OCI-LY3 (cell line): ENCODE measurements at regions not wholly inside any gene's neighbourhood (a gene's known extent, or its start where the extent isn't known, plus 50 kb on each side); places are given as distances from the start of the nearest gene placed in this dataset.

Experiments used
- H2AFZ ChIP-seq: fragments of 200-600, 300-600 bp; shearing (Covaris generic); 2 replicates; pipeline ENCODE4 v1.6.0; 2014; ENCODE audit warnings: antibody characterized with exemption, low read depth, low read length
- H3K27ac ChIP-seq: fragments of 200-600, 300-600 bp; sonication (generic); 2 replicates; pipeline ENCODE4 v1.5.1; 2014; ENCODE audit warnings: mild to moderate bottlenecking, low read length, moderate library complexity, mixed read lengths
- H3K27me3 ChIP-seq: fragments of 200-600, 300-600 bp; sonication (generic); 2 replicates; pipeline ENCODE4 v1.6.1; 2014; ENCODE audit warnings: low read depth, low read length, mixed read lengths
- H3K36me3 ChIP-seq: fragments of 200-600, 300-600 bp; sonication (generic); replicated peaks from 2 replicates; pipeline ENCODE3; 2014; ENCODE audit warnings: low read depth, low read length, mixed read lengths
- H3K4me1 ChIP-seq: fragments of 300-600, 200-600 bp; sonication (generic); 2 replicates; pipeline ENCODE4 v1.6.1; 2014; ENCODE audit warnings: low read length, mixed read lengths
- H3K4me2 ChIP-seq: fragments of 200-600, 300-600 bp; sonication (generic); 2 replicates; pipeline ENCODE4 v1.6.1; 2014; ENCODE audit warnings: low read length, mixed read lengths
- H3K4me3 ChIP-seq: fragments of 300-600, 200-600 bp; sonication (generic); 2 replicates; pipeline ENCODE4 v1.5.1; 2014; ENCODE audit warnings: antibody characterized with exemption, mild to moderate bottlenecking, low read length, moderate library complexity
- H3K79me2 ChIP-seq: fragments of 300-600, 200-600 bp; shearing (Covaris generic); 2 replicates; pipeline ENCODE4 v1.6.1; 2014; ENCODE audit warnings: mild to moderate bottlenecking, low read length, mixed read lengths
- H3K9ac ChIP-seq: fragments of 300-600, 200-600 bp; shearing (Covaris generic); 2 replicates; pipeline ENCODE4 v1.6.0; 2014; ENCODE audit warnings: mild to moderate bottlenecking, low read length, moderate library complexity
- H3K9me3 ChIP-seq: fragments of 200-600, 300-600 bp; shearing (Covaris generic); 2 replicates; pipeline ENCODE4 v1.6.1; 2014; ENCODE audit warnings: low read length, mixed read lengths; ENCODE audit not compliant: insufficient read depth
- H4K20me1 ChIP-seq: fragments of 200-600, 300-600 bp; sonication (generic); 2 replicates; pipeline ENCODE4 v1.6.1; 2016; ENCODE audit warnings: low read length, mixed read lengths; ENCODE audit not compliant: insufficient read depth
- EZH2phosphoT487 ChIP-seq: fragments of 200-600 bp; shearing (Covaris generic); IDR thresholded peaks from 2 replicates; pipeline ENCODE4 v1.6.1; 2018; ENCODE audit warnings: antibody characterized with exemption, mixed run types, low read depth
- TF ChIP-seq, protein P1 (sequence below): fragments of 200-600, 300-600 bp; sonication (generic); IDR thresholded peaks from 2 replicates; pipeline ENCODE4 v1.5.1; 2014; ENCODE audit warnings: antibody characterized with exemption, low read length, low read depth

- H3K27ac ChIP-seq, result no peak overlapping the region
- H3K79me2 ChIP-seq, result no peaks in the 10 kb centered on the region
- no peaks in the 10 kb centered on the region for H3K36me3 ChIP-seq
- no peak overlapping the region for H2AFZ ChIP-seq
- H3K9ac ChIP-seq, result no peak overlapping the region
- no peaks in the 10 kb centered on the region for H3K9me3 ChIP-seq
- no peak overlapping the region for H3K4me2 ChIP-seq
- no peaks in the 10 kb centered on the region for H3K4me1 ChIP-seq
- H3K27me3 ChIP-seq, result no peaks in the 10 kb centered on the region
- H4K20me1 ChIP-seq, result no peaks in the 10 kb centered on the region
- no peak for TF ChIP-seq EZH2phosphoT487
- TF ChIP-seq, protein P1, sequence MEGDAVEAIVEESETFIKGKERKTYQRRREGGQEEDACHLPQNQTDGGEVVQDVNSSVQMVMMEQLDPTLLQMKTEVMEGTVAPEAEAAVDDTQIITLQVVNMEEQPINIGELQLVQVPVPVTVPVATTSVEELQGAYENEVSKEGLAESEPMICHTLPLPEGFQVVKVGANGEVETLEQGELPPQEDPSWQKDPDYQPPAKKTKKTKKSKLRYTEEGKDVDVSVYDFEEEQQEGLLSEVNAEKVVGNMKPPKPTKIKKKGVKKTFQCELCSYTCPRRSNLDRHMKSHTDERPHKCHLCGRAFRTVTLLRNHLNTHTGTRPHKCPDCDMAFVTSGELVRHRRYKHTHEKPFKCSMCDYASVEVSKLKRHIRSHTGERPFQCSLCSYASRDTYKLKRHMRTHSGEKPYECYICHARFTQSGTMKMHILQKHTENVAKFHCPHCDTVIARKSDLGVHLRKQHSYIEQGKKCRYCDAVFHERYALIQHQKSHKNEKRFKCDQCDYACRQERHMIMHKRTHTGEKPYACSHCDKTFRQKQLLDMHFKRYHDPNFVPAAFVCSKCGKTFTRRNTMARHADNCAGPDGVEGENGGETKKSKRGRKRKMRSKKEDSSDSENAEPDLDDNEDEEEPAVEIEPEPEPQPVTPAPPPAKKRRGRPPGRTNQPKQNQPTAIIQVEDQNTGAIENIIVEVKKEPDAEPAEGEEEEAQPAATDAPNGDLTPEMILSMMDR, result no peak
- H3K4me3 ChIP-seq, result no peak overlapping the region
These were observed 255.6 kb downstream of the TTC6 start for GRCh38 chr14:37851054-37851453.

DNA sequence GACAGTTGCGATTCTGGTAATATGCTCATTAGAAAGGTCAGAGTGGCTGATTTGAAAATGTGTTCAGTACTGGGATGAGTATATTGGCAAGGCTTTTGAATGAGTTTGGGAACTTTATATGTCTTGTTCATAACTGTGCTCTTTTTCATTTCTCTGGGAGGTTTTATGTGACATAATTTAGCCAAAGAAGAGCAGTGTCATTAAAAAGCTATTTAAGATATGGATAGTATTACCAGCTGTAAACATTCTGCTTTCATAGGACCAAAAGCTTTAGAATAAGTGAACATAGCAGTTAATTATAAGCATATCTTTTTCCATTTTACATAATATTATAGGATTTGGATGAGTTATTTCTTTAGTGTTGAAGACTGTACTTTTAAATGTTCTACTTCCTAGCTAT is 260.4 kb downstream of the TTC6 start:
- TF ChIP-seq, protein P1, result no peak
- no peak for TF ChIP-seq EZH2phosphoT487
- H2AFZ ChIP-seq, result no peak overlapping the region
- no peak overlapping the region for H3K27ac ChIP-seq
- H3K36me3 ChIP-seq, result no peaks in the 10 kb centered on the region
- no peak overlapping the region for H3K4me2 ChIP-seq
- H3K4me1 ChIP-seq, result no peaks in the 10 kb centered on the region
- no peaks in the 10 kb centered on the region for H4K20me1 ChIP-seq
- H3K27me3 ChIP-seq, result no peaks in the 10 kb centered on the region
- no peak overlapping the region for H3K9ac ChIP-seq
- no peaks in the 10 kb centered on the region for H3K9me3 ChIP-seq
- H3K79me2 ChIP-seq, result no peaks in the 10 kb centered on the region
- no peak overlapping the region for H3K4me3 ChIP-seq

DNA sequence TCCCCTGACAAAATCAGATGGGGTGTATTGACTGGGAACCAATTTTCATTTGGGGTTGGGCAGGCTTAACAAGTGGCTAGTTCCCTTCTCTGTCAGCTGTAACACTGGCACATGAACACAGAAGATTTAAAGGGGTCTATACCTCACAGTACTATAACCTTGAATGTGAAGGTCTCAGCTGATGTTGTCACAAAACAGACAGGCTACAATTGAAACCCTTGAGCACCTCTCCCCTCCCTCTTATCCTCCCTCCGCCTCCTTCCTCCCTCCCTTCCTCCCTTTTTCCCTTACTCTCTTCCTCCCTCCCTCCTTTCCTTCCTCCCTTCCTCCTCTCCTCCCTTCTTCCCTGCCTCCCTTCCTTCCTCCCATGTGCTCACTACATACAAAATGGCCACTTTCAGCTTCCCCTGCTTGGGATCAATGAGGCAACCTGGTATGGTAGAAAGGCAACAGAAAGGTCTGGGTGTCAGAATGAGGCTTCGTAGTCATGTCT is 262.4 kb downstream of the TTC6 start:
- TF ChIP-seq EZH2phosphoT487, result no peak
- TF ChIP-seq, protein P1, result no peak
- no peaks in the 10 kb centered on the region for H3K9me3 ChIP-seq
- H3K4me1 ChIP-seq, result no peaks in the 10 kb centered on the region
- no peaks in the 10 kb centered on the region for H3K36me3 ChIP-seq
- H2AFZ ChIP-seq, result no peak overlapping the region
- H3K79me2 ChIP-seq, result no peaks in the 10 kb centered on the region
- H3K4me2 ChIP-seq, result no peak overlapping the region
- H4K20me1 ChIP-seq, result no peaks in the 10 kb centered on the region
- H3K27ac ChIP-seq, result no peak overlapping the region
- no peak overlapping the region for H3K9ac ChIP-seq
- no peaks in the 10 kb centered on the region for H3K27me3 ChIP-seq
- no peak overlapping the region for H3K4me3 ChIP-seq

- no peaks in the 10 kb centered on the region for H3K36me3 ChIP-seq
- H3K4me1 ChIP-seq, result no peaks in the 10 kb centered on the region
- H3K9ac ChIP-seq, result no peak overlapping the region
- H3K4me3 ChIP-seq, result no peak overlapping the region
- no peak overlapping the region for H2AFZ ChIP-seq
- no peaks in the 10 kb centered on the region for H3K27me3 ChIP-seq
- H3K9me3 ChIP-seq, result no peaks in the 10 kb centered on the region
- no peak overlapping the region for H3K27ac ChIP-seq
- TF ChIP-seq, protein P1, result no peak
- TF ChIP-seq EZH2phosphoT487, result no peak
- H3K79me2 ChIP-seq, result no peaks in the 10 kb centered on the region
- H4K20me1 ChIP-seq, result no peaks in the 10 kb centered on the region
- no peak overlapping the region for H3K4me2 ChIP-seq
These were observed 263.3 kb downstream of the TTC6 start for GRCh38 chr14:37858733-37859132.
